ENCODE measurements at regions not wholly inside any gene's neighbourhood (a gene's known extent, or its start where the extent isn't known, plus 50 kb on each side); places are given as distances from the start of the nearest gene placed in this dataset.
A peak's percentile ranks its signal among the peaks of the same experiment; 100 is the strongest.

GRCh38 chr21:35204125-35204524 lies 155.0 kb upstream of the RUNX1 start:
- no peak overlapping the region for H3K4me3 ChIP-seq (ENCODE audit: low read length)
- DNase-seq (ENCODE audit: low read depth) = no peak
- TF ChIP-seq CTCF (conservative IDR thresholded peaks at IDR 0.05; ENCODE audit: low read length) = no peak

GRCh38 chr21:35203093-35203977 lies 154.2 kb upstream of the RUNX1 start:
- no peak overlapping the region for H3K4me3 ChIP-seq (ENCODE audit: low read length)
- TF ChIP-seq CTCF (conservative IDR thresholded peaks at IDR 0.05; ENCODE audit: low read length) = no peak
- peak; percentile 73 for DNase-seq (ENCODE audit: low read depth)

GRCh38 chr21:35202431-35202830 lies 153.3 kb upstream of the RUNX1 start:
- no peak overlapping the region for H3K4me3 ChIP-seq (ENCODE audit: low read length)
- DNase-seq (ENCODE audit: low read depth) = peak; percentile 67
- TF ChIP-seq CTCF (conservative IDR thresholded peaks at IDR 0.05; ENCODE audit: low read length) = no peak

GRCh38 chr21:35201799-35202198 lies 152.7 kb upstream of the RUNX1 start:
- no peak for DNase-seq (ENCODE audit: low read depth)
- TF ChIP-seq CTCF (conservative IDR thresholded peaks at IDR 0.05; ENCODE audit: low read length) = no peak
- no peak overlapping the region for H3K4me3 ChIP-seq (ENCODE audit: low read length)

- H3K4me3 ChIP-seq (ENCODE audit: low read length) = no peak overlapping the region
- DNase-seq (ENCODE audit: low read depth) = no peak
- TF ChIP-seq CTCF (conservative IDR thresholded peaks at IDR 0.05; ENCODE audit: low read length) = no peak
Measured at GRCh38 chr21:35201288-35201687, 152.2 kb upstream of the RUNX1 start.

GRCh38 chr21:35199733-35200015 lies 150.6 kb upstream of the RUNX1 start:
- DNase-seq (ENCODE audit: low read depth) = no peak
- no peak overlapping the region for H3K4me3 ChIP-seq (ENCODE audit: low read length)
- no peak for TF ChIP-seq CTCF (conservative IDR thresholded peaks at IDR 0.05; ENCODE audit: low read length)

GRCh38 chr21:35198982-35199732 lies 150.1 kb upstream of the RUNX1 start:
- TF ChIP-seq CTCF (conservative IDR thresholded peaks at IDR 0.05; ENCODE audit: low read length) = no peak
- DNase-seq (ENCODE audit: low read depth) = no peak
- no peak overlapping the region for H3K4me3 ChIP-seq (ENCODE audit: low read length)
